ENCODE measurements at regions not wholly inside any gene's neighbourhood (a gene's known extent, or its start where the extent isn't known, plus 50 kb on each side); places are given as distances from the start of the nearest gene placed in this dataset.

DNA sequence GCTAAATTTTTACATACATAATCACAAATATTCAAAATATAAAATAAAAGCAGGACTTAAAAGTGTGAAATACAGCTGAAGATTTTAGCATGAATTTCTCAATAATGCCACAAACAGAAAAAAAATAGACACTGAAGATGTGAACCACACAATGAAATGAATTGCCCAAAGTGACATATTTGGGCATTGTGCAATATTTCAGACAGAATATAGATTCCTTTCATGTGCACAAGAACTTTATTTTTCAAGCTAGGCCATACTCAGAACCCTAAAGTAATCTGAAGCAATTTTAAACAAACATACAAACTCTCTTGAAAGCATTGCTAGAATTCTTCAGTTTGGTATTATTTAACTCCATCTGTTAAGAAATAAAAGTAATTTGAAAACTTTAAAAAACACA lies 764.1 kb downstream of the STIM2 start:
- no peaks in the 10 kb centered on the region for H3K4me1 Mint-ChIP-seq (ENCODE audit: low read depth)
- H3K27ac Mint-ChIP-seq, result no peak overlapping the region
- intact Hi-C loops (cut with micrococcal nuclease), result no loop called here
- H3K27me3 Mint-ChIP-seq, result no peaks in the 10 kb centered on the region
- no peaks in the 10 kb centered on the region for H3K36me3 Mint-ChIP-seq (ENCODE audit: low read depth)
- no peak overlapping the region for H3K4me3 Mint-ChIP-seq
- no peaks in the 10 kb centered on the region for H3K9me3 Mint-ChIP-seq

- Mint-ChIP-seq H3K36me3 (ENCODE audit: low read depth) (no peaks in the 10 kb centered on the region), H3K4me1 (ENCODE audit: low read depth) (no peaks in the 10 kb centered on the region), H3K9me3 (no peaks in the 10 kb centered on the region), H3K4me3 (no peak overlapping the region), H3K27ac (no peak overlapping the region), H3K27me3 (no peaks in the 10 kb centered on the region)
- intact Hi-C loops (cut with micrococcal nuclease), result no loop called here
These were observed 768.0 kb downstream of the STIM2 start for GRCh38 chr4:27628609-27629008.

DNA sequence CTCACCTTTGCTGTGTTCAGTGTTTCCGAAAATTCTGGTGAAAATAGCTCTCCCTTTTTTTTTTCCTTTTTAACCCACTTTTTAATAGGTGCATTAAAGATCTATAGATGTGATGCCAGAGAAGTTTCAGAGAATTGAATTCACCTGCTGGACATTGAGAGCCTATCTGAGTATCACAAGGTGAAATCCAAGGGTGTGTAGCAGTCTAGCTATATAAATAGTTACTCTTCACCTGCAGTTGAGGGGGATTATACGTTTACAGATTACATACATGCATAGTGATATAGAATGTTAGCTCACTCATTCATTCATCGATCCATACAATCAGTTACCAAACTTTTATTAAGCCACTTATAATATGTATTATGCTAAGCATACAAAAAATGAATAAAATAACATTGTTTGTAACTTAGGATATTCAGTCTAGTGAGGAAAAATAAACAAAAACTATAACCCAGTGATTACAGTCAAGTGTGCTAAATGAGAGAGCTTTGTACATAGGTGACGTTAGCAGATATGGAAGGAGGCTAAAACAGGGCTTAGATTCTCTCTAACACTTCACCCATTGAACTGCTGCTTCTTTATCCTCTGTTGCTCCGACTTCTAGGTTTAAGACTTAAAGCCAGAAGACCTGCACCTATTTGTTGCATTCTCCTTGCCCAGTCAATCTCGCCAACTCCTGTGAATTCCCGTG lies 769.0 kb downstream of the STIM2 start:
- Mint-ChIP-seq H3K27me3 (no peaks in the 10 kb centered on the region), H3K36me3 (ENCODE audit: low read depth) (no peaks in the 10 kb centered on the region), H3K4me1 (ENCODE audit: low read depth) (no peaks in the 10 kb centered on the region), H3K9me3 (no peaks in the 10 kb centered on the region), H3K4me3 (no peak overlapping the region), H3K27ac (no peak overlapping the region)
- intact Hi-C loops (cut with micrococcal nuclease), result no loop called here

- Mint-ChIP-seq H3K9me3 (no peaks in the 10 kb centered on the region), H3K4me1 (ENCODE audit: low read depth) (no peaks in the 10 kb centered on the region), H3K4me3 (no peak overlapping the region), H3K27me3 (no peaks in the 10 kb centered on the region), H3K36me3 (ENCODE audit: low read depth) (no peaks in the 10 kb centered on the region), H3K27ac (no peak overlapping the region)
- intact Hi-C loops (cut with micrococcal nuclease), result no loop called here
These were observed 775.6 kb downstream of the STIM2 start for GRCh38 chr4:27635936-27636913.

DNA sequence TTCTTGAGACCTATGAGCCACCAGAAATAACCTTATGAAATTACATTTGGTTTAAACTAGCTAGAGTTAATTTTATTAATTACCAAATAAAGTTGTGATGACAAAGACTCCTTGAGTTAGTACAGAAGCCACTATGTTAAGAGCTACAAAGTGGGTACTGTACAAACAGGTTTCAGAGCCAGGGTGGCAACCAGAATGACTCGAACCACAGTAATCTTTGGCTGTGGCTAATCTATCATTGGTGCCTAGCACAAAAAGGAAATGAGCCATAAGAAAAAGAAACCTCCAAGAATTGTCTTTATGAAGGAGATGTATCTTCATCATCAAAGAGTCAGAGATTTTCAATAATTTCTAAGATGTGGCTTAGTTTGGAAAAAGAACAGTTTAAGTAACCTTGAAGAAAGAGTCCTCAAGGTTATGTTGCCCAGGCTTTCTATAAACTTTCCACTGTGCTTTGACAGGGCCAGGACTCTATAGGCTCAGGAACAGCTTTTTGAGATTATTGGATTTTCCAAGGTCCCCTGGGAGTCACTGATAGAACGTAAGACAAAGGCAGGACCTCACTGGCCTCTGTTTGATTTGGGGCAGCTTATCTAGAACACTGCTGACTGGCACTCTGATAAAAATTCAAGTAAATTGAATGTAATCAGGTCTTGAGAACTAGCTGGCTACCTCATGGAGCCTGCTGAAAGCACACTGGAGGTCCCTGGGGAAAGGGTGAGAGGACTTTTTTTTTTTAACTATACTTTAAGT lies 777.7 kb downstream of the STIM2 start:
- Mint-ChIP-seq H3K4me1 (ENCODE audit: low read depth) (no peaks in the 10 kb centered on the region), H3K9me3 (no peaks in the 10 kb centered on the region), H3K4me3 (no peak overlapping the region), H3K36me3 (ENCODE audit: low read depth) (no peaks in the 10 kb centered on the region), H3K27me3 (no peaks in the 10 kb centered on the region), H3K27ac (no peak overlapping the region)
- intact Hi-C loops (cut with micrococcal nuclease), result no loop called here

- Mint-ChIP-seq H3K27me3 (no peaks in the 10 kb centered on the region), H3K4me3 (no peak overlapping the region), H3K27ac (no peak overlapping the region), H3K36me3 (ENCODE audit: low read depth) (no peaks in the 10 kb centered on the region), H3K9me3 (no peaks in the 10 kb centered on the region), H3K4me1 (ENCODE audit: low read depth) (no peaks in the 10 kb centered on the region)
- intact Hi-C loops (cut with micrococcal nuclease), result no loop called here
These were observed 782.5 kb downstream of the STIM2 start for GRCh38 chr4:27643101-27643500.

GRCh38 chr4:27648416-27648815 lies 787.8 kb downstream of the STIM2 start:
- no peak overlapping the region for H3K4me3 Mint-ChIP-seq
- H3K27me3 Mint-ChIP-seq, result no peaks in the 10 kb centered on the region
- no peaks in the 10 kb centered on the region for H3K9me3 Mint-ChIP-seq
- intact Hi-C loops (cut with micrococcal nuclease), result no loop called here
- H3K36me3 Mint-ChIP-seq (ENCODE audit: low read depth), result no peaks in the 10 kb centered on the region
- no peaks in the 10 kb centered on the region for H3K4me1 Mint-ChIP-seq (ENCODE audit: low read depth)
- H3K27ac Mint-ChIP-seq, result no peak overlapping the region

GRCh38 chr4:27662426-27662825 lies 801.8 kb downstream of the STIM2 start:
- Mint-ChIP-seq H3K27ac (no peak overlapping the region), H3K36me3 (ENCODE audit: low read depth) (no peaks in the 10 kb centered on the region), H3K9me3 (no peaks in the 10 kb centered on the region), H3K4me1 (ENCODE audit: low read depth) (no peaks in the 10 kb centered on the region), H3K27me3 (no peaks in the 10 kb centered on the region), H3K4me3 (no peak overlapping the region)
- intact Hi-C loops (cut with micrococcal nuclease), result no loop called here

DNA sequence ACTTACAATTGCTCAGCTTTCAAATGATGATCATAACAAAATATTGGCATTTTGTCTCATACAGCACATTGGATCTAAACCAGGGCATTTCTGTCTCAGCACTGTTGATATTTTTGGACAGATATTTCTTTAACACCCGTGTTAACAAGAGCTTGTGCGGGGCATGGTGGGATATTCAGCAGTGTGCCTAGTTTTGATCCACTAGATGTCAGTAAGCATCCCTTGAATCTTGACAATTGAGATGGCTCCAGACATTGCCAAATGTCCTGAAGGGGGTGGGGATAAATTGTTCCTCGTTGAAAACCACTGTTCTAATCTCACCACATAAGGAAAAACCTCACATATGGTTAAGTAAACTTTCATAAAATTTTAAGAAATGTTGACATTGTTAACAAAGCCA lies 806.3 kb downstream of the STIM2 start:
- intact Hi-C loops (cut with micrococcal nuclease), result no loop called here
- H3K4me3 Mint-ChIP-seq, result no peak overlapping the region
- no peaks in the 10 kb centered on the region for H3K4me1 Mint-ChIP-seq (ENCODE audit: low read depth)
- no peaks in the 10 kb centered on the region for H3K36me3 Mint-ChIP-seq (ENCODE audit: low read depth)
- no peaks in the 10 kb centered on the region for H3K9me3 Mint-ChIP-seq
- no peak overlapping the region for H3K27ac Mint-ChIP-seq
- H3K27me3 Mint-ChIP-seq, result no peaks in the 10 kb centered on the region

- Mint-ChIP-seq H3K4me1 (ENCODE audit: low read depth) (no peaks in the 10 kb centered on the region), H3K4me3 (no peak overlapping the region), H3K9me3 (no peaks in the 10 kb centered on the region), H3K27ac (no peak overlapping the region), H3K27me3 (no peaks in the 10 kb centered on the region), H3K36me3 (ENCODE audit: low read depth) (no peaks in the 10 kb centered on the region)
- intact Hi-C loops (cut with micrococcal nuclease), result no loop called here
These were observed 807.4 kb downstream of the STIM2 start for GRCh38 chr4:27668001-27668400.

DNA sequence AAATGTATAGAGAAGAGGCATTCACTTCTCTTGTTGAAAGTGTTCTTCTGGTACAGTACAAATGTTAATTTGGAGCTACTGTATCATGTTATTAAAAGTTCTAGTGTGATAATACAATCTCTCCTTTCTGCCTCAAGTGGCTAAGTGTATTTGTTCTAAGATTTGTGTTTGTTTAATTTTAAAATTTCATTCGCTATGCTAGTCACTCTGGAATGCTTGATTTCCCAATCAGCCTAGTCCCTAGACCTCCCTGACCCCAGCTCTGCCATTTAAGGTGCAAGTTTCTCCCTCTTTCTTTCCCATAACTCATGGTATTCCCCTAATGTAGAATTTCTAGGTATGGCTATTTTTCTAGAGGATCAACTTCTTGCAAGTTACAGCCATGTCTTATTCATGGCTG lies 817.4 kb downstream of the STIM2 start:
- intact Hi-C loops (cut with micrococcal nuclease), result no loop called here
- Mint-ChIP-seq H3K27me3 (no peaks in the 10 kb centered on the region), H3K9me3 (no peaks in the 10 kb centered on the region), H3K27ac (no peak overlapping the region), H3K36me3 (ENCODE audit: low read depth) (no peaks in the 10 kb centered on the region), H3K4me3 (no peak overlapping the region), H3K4me1 (ENCODE audit: low read depth) (no peaks in the 10 kb centered on the region)

- Mint-ChIP-seq H3K27me3 (no peaks in the 10 kb centered on the region), H3K9me3 (no peaks in the 10 kb centered on the region), H3K4me3 (no peak overlapping the region), H3K36me3 (ENCODE audit: low read depth) (no peaks in the 10 kb centered on the region), H3K27ac (no peak overlapping the region), H3K4me1 (ENCODE audit: low read depth) (no peaks in the 10 kb centered on the region)
- intact Hi-C loops (cut with micrococcal nuclease), result no loop called here
These were observed 824.0 kb downstream of the STIM2 start for GRCh38 chr4:27684610-27685011.

DNA sequence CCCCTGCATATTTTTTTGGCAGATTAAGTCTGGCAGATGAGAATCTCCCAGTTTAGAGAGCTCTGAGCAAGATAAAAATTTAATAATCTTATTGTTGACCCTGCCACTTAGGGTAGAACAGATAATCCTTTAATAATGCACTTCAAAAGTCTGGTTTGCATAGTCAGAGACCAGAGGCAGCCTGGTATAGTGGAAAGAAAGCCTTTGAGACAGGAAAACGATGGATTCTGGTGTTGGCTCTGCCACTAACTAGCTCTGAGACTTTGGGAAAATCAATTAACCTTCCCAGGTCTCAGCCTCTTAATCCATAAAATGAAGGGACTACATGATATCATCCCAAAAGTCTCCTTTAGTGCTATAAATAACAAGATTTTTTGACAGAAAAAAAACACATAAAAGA lies 824.5 kb downstream of the STIM2 start:
- no peaks in the 10 kb centered on the region for H3K9me3 Mint-ChIP-seq
- H3K27me3 Mint-ChIP-seq, result no peaks in the 10 kb centered on the region
- H3K4me3 Mint-ChIP-seq, result no peak overlapping the region
- H3K27ac Mint-ChIP-seq, result no peak overlapping the region
- H3K36me3 Mint-ChIP-seq (ENCODE audit: low read depth), result no peaks in the 10 kb centered on the region
- H3K4me1 Mint-ChIP-seq (ENCODE audit: low read depth), result no peaks in the 10 kb centered on the region
- intact Hi-C loops (cut with micrococcal nuclease), result no loop called here

- H3K27ac Mint-ChIP-seq, result no peak overlapping the region
- no peak overlapping the region for H3K4me3 Mint-ChIP-seq
- H3K4me1 Mint-ChIP-seq (ENCODE audit: low read depth), result no peaks in the 10 kb centered on the region
- H3K9me3 Mint-ChIP-seq, result no peaks in the 10 kb centered on the region
- H3K36me3 Mint-ChIP-seq (ENCODE audit: low read depth), result no peaks in the 10 kb centered on the region
- intact Hi-C loops (cut with micrococcal nuclease), result no loop called here
- no peaks in the 10 kb centered on the region for H3K27me3 Mint-ChIP-seq
These were observed 825.3 kb downstream of the STIM2 start for GRCh38 chr4:27685947-27686346.

Data from dendritic cell treated with granulocyte-macrophage colony-stimulating factor and Interleukin-4, amounts not matched to agents 40 ng/mL and 50 ng/mL, for 4 days (primary cell).